K562 (cell line): ENCODE measurements at regions not wholly inside any gene's neighbourhood (a gene's known extent, or its start where the extent isn't known, plus 50 kb on each side); places are given as distances from the start of the nearest gene placed in this dataset.

Experiments
- ATAC-seq: fragments of 200-7000 bp; cut with Tn5 transposase; 3 replicates; pipeline ENCODE4 v1.9.1; 2020; ENCODE audit warnings: moderate library complexity
- BruUV-seq: library from RNA; stranded (reverse); fragments of 400-500 nt; replicated peaks from 2 replicates; lab custom pipeline; 2021; lab: Mats Ljungman, UMichigan
- CTCF ChIA-PET: fragments of 300-600 bp; formaldehyde crosslinking; extraction: SDS; loops from one replicate; lab custom pipeline; 2021; ENCODE audit warnings: low intra/inter-chr PET ratio; lab: Yijun Ruan, JAX
- POLR2A ChIA-PET: fragments of 300-600, 350-650 bp; sonication (Branson Sonifier 250); formaldehyde crosslinking; extraction: SDS; loops from one replicate; lab custom pipeline; 2021; ENCODE audit warnings: antibody characterized with exemption, inconsistent platforms; lab: Yijun Ruan, JAX
- DNase-seq, 4 experiments: peaks; one replicate each; pipeline versions ENCODE4 v3.0.0 to v3.0.0-alpha.2; 2011 to 2018; ENCODE audit warnings: low spot score in 3 of 4, mixed read lengths in 3 of 4; ENCODE audit errors: extremely low read depth in 1 of 4
- FAIRE-seq: peaks from 2 replicates; lab custom pipeline; 2011; peaks lifted over from hg19 to GRCh38; lab: Jason Lieb, UNC
- H2AFZ ChIP-seq: 2 replicates; pipeline ENCODE4 v1.6.0; 2011; ENCODE audit warnings: low read depth, low read length, control low read depth, inconsistent platforms
- H3K27ac ChIP-seq: fragments of 200-600 bp; 3 replicates; pipeline ENCODE4 v1.8.0; 2011; ENCODE audit warnings: low read depth, mild to moderate bottlenecking, control low read depth, inconsistent platforms, low read length, moderate library complexity, mixed read lengths; ENCODE audit errors: extremely low read depth
- H3K27me3 ChIP-seq, 2 experiments: fragments of 300-600 bp in 1 of 2; 2 replicates in 1 of 2; 3 replicates in 1 of 2; pipeline versions ENCODE4 v1.6.0 to v1.8.0; 2011; ENCODE audit warnings: inconsistent platforms in 2 of 2, low read length in 2 of 2, mild to moderate bottlenecking in 1 of 2, mixed read lengths in 1 of 2, moderate library complexity in 1 of 2; ENCODE audit not compliant: control insufficient read depth in 2 of 2, insufficient read depth in 2 of 2
- H3K36me3 ChIP-seq: fragments of 300-600 bp; 3 replicates; pipeline ENCODE4 v1.8.0; 2011; ENCODE audit warnings: mild to moderate bottlenecking, low read length, inconsistent platforms; ENCODE audit not compliant: control insufficient read depth, insufficient read depth
- H3K4me1 ChIP-seq, 2 experiments: fragments of 200-600 bp in 1 of 2; replicated peaks in 1 of 2; 2 replicates in 1 of 2; 3 replicates in 1 of 2; pipeline versions ENCODE4 v1.5.1 to v1.8.0; 2011; ENCODE audit warnings: inconsistent platforms in 2 of 2, low read length in 2 of 2, mild to moderate bottlenecking in 1 of 2, mixed read lengths in 1 of 2, moderate library complexity in 1 of 2; ENCODE audit not compliant: control insufficient read depth in 2 of 2, insufficient read depth in 2 of 2
- H3K4me2 ChIP-seq: 2 replicates; pipeline ENCODE4 v1.6.1; 2011; ENCODE audit warnings: low read length, control low read depth, inconsistent platforms, mixed read lengths; ENCODE audit not compliant: insufficient read depth
- H3K4me3 ChIP-seq: fragments of 200-600 bp; sonication (generic), shearing (Covaris generic); 2 replicates; pipeline ENCODE4 v1.5.1; 2016; ENCODE audit warnings: control low read depth, inconsistent platforms
- H3K79me2 ChIP-seq: fragments of 200-600 bp; 3 replicates; pipeline ENCODE4 v1.8.0; 2011; ENCODE audit warnings: low read length, inconsistent platforms; ENCODE audit not compliant: control insufficient read depth, insufficient read depth
- H3K9ac ChIP-seq, 2 experiments: 2 replicates each; pipeline versions ENCODE4 v1.6.0 to v1.6.1; 2011; ENCODE audit warnings: low read depth in 2 of 2, low read length in 2 of 2, control low read depth in 1 of 2, inconsistent platforms in 1 of 2, mild to moderate bottlenecking in 1 of 2, mixed read lengths in 1 of 2; ENCODE audit not compliant: insufficient read depth in 1 of 2
- H3K9me1 ChIP-seq: one replicate; pipeline ENCODE4 v1.6.0; 2011; ENCODE audit warnings: inconsistent platforms, mild to moderate bottlenecking, low read length, moderate library complexity; ENCODE audit not compliant: control insufficient read depth, insufficient read depth
- H3K9me3 ChIP-seq: replicated peaks from 2 replicates; pipeline ENCODE4 v1.5.1; 2011; ENCODE audit warnings: low read depth, low read length, inconsistent platforms; ENCODE audit not compliant: control insufficient read depth, insufficient read depth
- H4K20me1 ChIP-seq: replicated peaks from 2 replicates; pipeline ENCODE4 v1.6.1; 2011; ENCODE audit warnings: low read length, inconsistent platforms, mixed read lengths; ENCODE audit not compliant: control insufficient read depth, insufficient read depth
- ARID2 ChIP-seq: fragments of 450-650 bp; IDR thresholded peaks from 2 replicates; pipeline ENCODE4 v1.6.1; 2017; ENCODE audit warnings: antibody characterized with exemption, mild to moderate bottlenecking
- MYNN ChIP-seq, 2 experiments: sonication (generic); formaldehyde crosslinking in 1 of 2; IDR thresholded peaks; 2 replicates each; pipeline versions ENCODE4 v1.5.0 to v1.6.1; 2016 to 2020; ENCODE audit warnings: antibody characterized with exemption in 1 of 2, missing genetic modification reagents in 1 of 2
- SAFB ChIP-seq: fragments of 200-400 bp; formaldehyde crosslinking; IDR thresholded peaks from 2 replicates; pipeline ENCODE4 v1.6.1; 2017; ENCODE audit warnings: low read depth, low read length, borderline replicate concordance
- XRCC3 ChIP-seq: fragments of 450-650 bp; IDR thresholded peaks from 2 replicates; pipeline ENCODE4 v1.6.1; 2017; ENCODE audit warnings: mild to moderate bottlenecking, moderate library complexity
- ZSCAN29 ChIP-seq: fragments of 450-650 bp; IDR thresholded peaks from 2 replicates; pipeline ENCODE4 v1.6.1; 2017
- WGBS: fragments of 100-300 bp; shearing (Covaris generic); methylation state at CpG from one replicate; pipeline ENCODE4 v1.1.6; 2016; ENCODE audit warnings: low coverage, mixed read lengths; ENCODE audit not compliant: insufficient coverage; ENCODE audit errors: missing lambda C conversion rate; 5-methylcytosine and 5-hydroxymethylcytosine counted together
- in situ Hi-C: fragments of 300-500 bp; cut with MboI; formaldehyde crosslinking; loops from 4 replicates; pipeline ENCODE4 v1.15.0; 2018; ENCODE audit warnings: inconsistent platforms, mixed read lengths
- intact Hi-C: fragments of 100-400 bp; cut with micrococcal nuclease; formaldehyde crosslinking; loops from 2 replicates; pipeline ENCODE4 v1.14.2; 2022
- TF ChIP-seq, protein P1 (sequence below): sonication (generic); formaldehyde crosslinking; IDR thresholded peaks from 2 replicates; pipeline ENCODE4 v1.8.0; 2023; ENCODE audit warnings: missing genetic modification reagents, mild to moderate bottlenecking, borderline replicate concordance
- TF ChIP-seq, protein P2 (sequence below): fragments of 450-650 bp; conservative IDR thresholded peaks from 2 replicates; pipeline ENCODE4 v1.6.1; 2016; ENCODE audit warnings: missing genetic modification characterization, low read depth, mild to moderate bottlenecking, missing compliant biosample characterization, moderate library complexity
- TF ChIP-seq, protein P3 (sequence below): fragments of 250-450 bp; sonication (Bioruptor Pico); IDR thresholded peaks from 2 replicates; pipeline ENCODE4 v1.5.1; 2021; ENCODE audit warnings: mild to moderate bottlenecking
- TF ChIP-seq, protein P4 (sequence below): fragments of 250-450 bp; sonication (Bioruptor Pico); IDR thresholded peaks from 2 replicates; pipeline ENCODE4 v1.4.0; 2020; ENCODE audit warnings: borderline replicate concordance
- TF ChIP-seq, protein P5 (sequence below): fragments of 250-450 bp; sonication (Bioruptor Pico); IDR thresholded peaks from 2 replicates; pipeline ENCODE4 v1.8.0; 2022; ENCODE audit warnings: inconsistent platforms

DNA sequence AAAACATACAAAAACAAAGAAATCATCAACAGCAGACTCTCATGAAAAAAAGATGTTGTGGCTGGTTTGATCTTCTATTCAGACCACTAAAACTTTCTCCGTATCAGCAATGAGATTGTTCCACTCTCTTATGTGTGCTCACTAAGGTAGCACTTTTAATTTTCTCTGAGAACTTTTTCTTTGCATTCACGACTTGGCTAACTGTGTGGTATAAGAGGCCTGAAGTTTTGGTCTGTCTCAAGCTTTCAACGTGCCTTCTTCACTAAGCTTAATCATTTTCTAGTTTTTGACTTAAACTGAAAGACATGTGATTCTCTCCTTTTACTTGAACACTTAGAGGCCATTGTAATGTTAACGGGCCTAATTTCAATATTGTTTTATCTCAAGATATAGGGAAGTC, 1231.6 kb downstream of the SORCS3 start (continued):
- TF ChIP-seq, protein P1, sequence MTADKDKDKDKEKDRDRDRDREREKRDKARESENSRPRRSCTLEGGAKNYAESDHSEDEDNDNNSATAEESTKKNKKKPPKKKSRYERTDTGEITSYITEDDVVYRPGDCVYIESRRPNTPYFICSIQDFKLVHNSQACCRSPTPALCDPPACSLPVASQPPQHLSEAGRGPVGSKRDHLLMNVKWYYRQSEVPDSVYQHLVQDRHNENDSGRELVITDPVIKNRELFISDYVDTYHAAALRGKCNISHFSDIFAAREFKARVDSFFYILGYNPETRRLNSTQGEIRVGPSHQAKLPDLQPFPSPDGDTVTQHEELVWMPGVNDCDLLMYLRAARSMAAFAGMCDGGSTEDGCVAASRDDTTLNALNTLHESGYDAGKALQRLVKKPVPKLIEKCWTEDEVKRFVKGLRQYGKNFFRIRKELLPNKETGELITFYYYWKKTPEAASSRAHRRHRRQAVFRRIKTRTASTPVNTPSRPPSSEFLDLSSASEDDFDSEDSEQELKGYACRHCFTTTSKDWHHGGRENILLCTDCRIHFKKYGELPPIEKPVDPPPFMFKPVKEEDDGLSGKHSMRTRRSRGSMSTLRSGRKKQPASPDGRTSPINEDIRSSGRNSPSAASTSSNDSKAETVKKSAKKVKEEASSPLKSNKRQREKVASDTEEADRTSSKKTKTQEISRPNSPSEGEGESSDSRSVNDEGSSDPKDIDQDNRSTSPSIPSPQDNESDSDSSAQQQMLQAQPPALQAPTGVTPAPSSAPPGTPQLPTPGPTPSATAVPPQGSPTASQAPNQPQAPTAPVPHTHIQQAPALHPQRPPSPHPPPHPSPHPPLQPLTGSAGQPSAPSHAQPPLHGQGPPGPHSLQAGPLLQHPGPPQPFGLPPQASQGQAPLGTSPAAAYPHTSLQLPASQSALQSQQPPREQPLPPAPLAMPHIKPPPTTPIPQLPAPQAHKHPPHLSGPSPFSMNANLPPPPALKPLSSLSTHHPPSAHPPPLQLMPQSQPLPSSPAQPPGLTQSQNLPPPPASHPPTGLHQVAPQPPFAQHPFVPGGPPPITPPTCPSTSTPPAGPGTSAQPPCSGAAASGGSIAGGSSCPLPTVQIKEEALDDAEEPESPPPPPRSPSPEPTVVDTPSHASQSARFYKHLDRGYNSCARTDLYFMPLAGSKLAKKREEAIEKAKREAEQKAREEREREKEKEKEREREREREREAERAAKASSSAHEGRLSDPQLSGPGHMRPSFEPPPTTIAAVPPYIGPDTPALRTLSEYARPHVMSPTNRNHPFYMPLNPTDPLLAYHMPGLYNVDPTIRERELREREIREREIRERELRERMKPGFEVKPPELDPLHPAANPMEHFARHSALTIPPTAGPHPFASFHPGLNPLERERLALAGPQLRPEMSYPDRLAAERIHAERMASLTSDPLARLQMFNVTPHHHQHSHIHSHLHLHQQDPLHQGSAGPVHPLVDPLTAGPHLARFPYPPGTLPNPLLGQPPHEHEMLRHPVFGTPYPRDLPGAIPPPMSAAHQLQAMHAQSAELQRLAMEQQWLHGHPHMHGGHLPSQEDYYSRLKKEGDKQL: no peak
- TF ChIP-seq XRCC3: no peak
- TF ChIP-seq, protein P2, sequence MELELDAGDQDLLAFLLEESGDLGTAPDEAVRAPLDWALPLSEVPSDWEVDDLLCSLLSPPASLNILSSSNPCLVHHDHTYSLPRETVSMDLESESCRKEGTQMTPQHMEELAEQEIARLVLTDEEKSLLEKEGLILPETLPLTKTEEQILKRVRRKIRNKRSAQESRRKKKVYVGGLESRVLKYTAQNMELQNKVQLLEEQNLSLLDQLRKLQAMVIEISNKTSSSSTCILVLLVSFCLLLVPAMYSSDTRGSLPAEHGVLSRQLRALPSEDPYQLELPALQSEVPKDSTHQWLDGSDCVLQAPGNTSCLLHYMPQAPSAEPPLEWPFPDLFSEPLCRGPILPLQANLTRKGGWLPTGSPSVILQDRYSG (tag): no peak

DNA sequence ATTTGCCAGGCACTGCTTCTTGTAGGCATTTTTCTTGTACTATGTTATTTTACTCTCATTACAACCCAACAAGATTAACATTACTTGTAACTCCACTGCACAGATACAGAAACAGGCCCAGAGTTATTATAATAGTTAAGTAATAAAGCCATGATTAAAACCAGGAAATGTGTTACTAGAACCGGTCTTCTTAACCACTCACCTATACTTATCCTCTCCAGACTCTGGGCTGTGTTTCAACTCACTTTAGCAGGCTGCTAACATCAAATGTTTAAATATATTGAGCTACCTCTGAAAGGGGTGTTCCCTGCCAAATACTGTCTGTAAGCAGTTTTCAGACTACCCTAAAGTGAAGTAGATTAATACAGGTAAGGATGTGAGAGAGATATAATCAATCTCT, 1227.8 kb downstream of the SORCS3 start:
- no peaks in the 10 kb centered on the region for H3K79me2 ChIP-seq
- WGBS: 0% methylated on average over 1 of the region's 1 CpG
- H3K27me3 ChIP-seq: no peaks in the 10 kb centered on the region
- no peaks in the 10 kb centered on the region for H3K4me1 ChIP-seq
- no peak overlapping the region for H3K27ac ChIP-seq
- no peaks in the 10 kb centered on the region for H3K9me3 ChIP-seq
- no peaks in the 10 kb centered on the region for H3K36me3 ChIP-seq
- in situ Hi-C loops (no loop called here), intact Hi-C loops (no loop called here)
- H3K4me3 ChIP-seq: no peak overlapping the region
- H2AFZ ChIP-seq: no peak overlapping the region
- BruUV-seq: no TSS peak
- no peaks in the 10 kb centered on the region for H3K9me1 ChIP-seq
- H3K9ac ChIP-seq: no peak overlapping the region
- H4K20me1 ChIP-seq: no peaks in the 10 kb centered on the region
- no peak overlapping the region for H3K4me2 ChIP-seq
- TF ChIP-seq, protein P3, sequence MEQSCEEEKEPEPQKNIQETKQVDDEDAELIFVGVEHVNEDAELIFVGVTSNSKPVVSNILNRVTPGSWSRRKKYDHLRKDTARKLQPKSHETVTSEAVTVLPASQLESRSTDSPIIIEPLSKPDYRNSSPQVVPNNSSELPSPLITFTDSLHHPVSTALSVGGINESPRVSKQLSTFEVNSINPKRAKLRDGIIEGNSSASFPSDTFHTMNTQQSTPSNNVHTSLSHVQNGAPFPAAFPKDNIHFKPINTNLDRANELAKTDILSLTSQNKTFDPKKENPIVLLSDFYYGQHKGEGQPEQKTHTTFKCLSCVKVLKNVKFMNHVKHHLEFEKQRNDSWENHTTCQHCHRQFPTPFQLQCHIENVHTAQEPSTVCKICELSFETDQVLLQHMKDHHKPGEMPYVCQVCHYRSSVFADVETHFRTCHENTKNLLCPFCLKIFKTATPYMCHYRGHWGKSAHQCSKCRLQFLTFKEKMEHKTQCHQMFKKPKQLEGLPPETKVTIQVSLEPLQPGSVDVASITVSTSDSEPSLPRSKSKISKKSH (CRISPR knock-in tag): no peak
- TF ChIP-seq SAFB (no peak), MYNN (IDR thresholded peaks at IDR 0.05) (no peak), MYNN (CRISPR knock-in tag; IDR thresholded peaks at IDR 0.05) (no peak), ZSCAN29 (no peak), ARID2 (no peak)
- TF ChIP-seq, protein P4, sequence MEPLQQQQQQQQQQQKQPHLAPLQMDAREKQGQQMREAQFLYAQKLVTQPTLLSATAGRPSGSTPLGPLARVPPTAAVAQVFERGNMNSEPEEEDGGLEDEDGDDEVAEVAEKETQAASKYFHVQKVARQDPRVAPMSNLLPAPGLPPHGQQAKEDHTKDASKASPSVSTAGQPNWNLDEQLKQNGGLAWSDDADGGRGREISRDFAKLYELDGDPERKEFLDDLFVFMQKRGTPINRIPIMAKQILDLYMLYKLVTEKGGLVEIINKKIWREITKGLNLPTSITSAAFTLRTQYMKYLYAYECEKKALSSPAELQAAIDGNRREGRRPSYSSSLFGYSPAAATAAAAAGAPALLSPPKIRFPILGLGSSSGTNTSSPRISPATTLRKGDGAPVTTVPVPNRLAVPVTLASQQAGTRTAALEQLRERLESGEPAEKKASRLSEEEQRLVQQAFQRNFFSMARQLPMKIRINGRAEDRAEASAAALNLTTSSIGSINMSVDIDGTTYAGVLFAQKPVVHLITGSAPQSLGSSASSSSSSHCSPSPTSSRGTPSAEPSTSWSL: no peak
- TF ChIP-seq, protein P5, sequence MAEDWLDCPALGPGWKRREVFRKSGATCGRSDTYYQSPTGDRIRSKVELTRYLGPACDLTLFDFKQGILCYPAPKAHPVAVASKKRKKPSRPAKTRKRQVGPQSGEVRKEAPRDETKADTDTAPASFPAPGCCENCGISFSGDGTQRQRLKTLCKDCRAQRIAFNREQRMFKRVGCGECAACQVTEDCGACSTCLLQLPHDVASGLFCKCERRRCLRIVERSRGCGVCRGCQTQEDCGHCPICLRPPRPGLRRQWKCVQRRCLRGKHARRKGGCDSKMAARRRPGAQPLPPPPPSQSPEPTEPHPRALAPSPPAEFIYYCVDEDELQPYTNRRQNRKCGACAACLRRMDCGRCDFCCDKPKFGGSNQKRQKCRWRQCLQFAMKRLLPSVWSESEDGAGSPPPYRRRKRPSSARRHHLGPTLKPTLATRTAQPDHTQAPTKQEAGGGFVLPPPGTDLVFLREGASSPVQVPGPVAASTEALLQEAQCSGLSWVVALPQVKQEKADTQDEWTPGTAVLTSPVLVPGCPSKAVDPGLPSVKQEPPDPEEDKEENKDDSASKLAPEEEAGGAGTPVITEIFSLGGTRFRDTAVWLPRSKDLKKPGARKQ (CRISPR knock-in tag): no peak
- ChIA-PET CTCF (no interaction called here), POLR2A (no interaction called here)
- DNase-seq (no peak), FAIRE-seq (no peak), ATAC-seq (no peak)
